ENCODE measurements at regions not wholly inside any gene's neighbourhood (a gene's known extent, or its start where the extent isn't known, plus 50 kb on each side); places are given as distances from the start of the nearest gene placed in this dataset.

DNA sequence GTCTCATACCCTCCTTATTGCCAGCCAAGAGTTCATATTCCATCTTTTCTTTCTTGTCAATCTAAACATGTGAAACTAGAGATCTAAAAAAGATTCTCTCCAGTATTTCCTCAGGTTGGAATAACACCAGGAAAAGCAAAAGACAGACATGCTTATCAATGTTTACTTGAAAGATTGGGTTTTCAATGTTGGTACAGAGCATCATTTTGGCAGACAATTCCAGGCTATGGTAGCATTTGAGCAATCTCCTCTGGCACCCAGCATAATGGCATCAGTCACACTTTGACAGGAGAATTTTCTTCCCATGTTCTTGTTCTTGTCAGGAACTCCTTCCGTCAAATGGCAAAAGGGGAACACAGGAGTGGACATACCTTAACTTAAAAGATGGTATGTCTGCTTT lies 61.0 kb upstream of the RARB start:
- no peaks in the 10 kb centered on the region for H4K20me1 ChIP-seq (ENCODE audit: insufficient read depth, low read length)
- H3K9me3 ChIP-seq (replicated peaks; ENCODE audit: insufficient read depth, low read length): no peaks in the 10 kb centered on the region
- H3K36me3 ChIP-seq (replicated peaks; ENCODE audit: insufficient read depth, low read length): no peaks in the 10 kb centered on the region
- no peaks in the 10 kb centered on the region for H3K4me1 ChIP-seq (ENCODE audit: low read length)
- H3K4me3 ChIP-seq (ENCODE audit: low read length): no peak overlapping the region
- H3K79me2 ChIP-seq (ENCODE audit: low read length): no peaks in the 10 kb centered on the region
- H3F3A ChIP-seq (ENCODE audit: insufficient read depth, low read length): no peaks in the 10 kb centered on the region
- H3K9me2 ChIP-seq (replicated peaks; ENCODE audit: insufficient read depth, low read length): no peaks in the 10 kb centered on the region
- no peak for DNase-seq
- no peak overlapping the region for H2AFZ ChIP-seq (ENCODE audit: low read length)
- no peak overlapping the region for H3K9ac ChIP-seq (ENCODE audit: low read length)
- H3K4me2 ChIP-seq (ENCODE audit: low read depth, low read length): no peak overlapping the region
- TF ChIP-seq EZH2 (optimal IDR thresholded peaks at IDR 0.05; ENCODE audit: low read depth, low read length) (no peak), EZH2phosphoT487 (IDR thresholded peaks at IDR 0.05; ENCODE audit: low read length) (no peak)
- TF ChIP-seq, protein P1, sequence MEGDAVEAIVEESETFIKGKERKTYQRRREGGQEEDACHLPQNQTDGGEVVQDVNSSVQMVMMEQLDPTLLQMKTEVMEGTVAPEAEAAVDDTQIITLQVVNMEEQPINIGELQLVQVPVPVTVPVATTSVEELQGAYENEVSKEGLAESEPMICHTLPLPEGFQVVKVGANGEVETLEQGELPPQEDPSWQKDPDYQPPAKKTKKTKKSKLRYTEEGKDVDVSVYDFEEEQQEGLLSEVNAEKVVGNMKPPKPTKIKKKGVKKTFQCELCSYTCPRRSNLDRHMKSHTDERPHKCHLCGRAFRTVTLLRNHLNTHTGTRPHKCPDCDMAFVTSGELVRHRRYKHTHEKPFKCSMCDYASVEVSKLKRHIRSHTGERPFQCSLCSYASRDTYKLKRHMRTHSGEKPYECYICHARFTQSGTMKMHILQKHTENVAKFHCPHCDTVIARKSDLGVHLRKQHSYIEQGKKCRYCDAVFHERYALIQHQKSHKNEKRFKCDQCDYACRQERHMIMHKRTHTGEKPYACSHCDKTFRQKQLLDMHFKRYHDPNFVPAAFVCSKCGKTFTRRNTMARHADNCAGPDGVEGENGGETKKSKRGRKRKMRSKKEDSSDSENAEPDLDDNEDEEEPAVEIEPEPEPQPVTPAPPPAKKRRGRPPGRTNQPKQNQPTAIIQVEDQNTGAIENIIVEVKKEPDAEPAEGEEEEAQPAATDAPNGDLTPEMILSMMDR (IDR thresholded peaks at IDR 0.05; ENCODE audit: low read length): no peak
- H3K27ac ChIP-seq (ENCODE audit: low read length): no peak overlapping the region
- no peaks in the 10 kb centered on the region for H3K27me3 ChIP-seq (replicated peaks; ENCODE audit: insufficient read depth, low read length)

DNA sequence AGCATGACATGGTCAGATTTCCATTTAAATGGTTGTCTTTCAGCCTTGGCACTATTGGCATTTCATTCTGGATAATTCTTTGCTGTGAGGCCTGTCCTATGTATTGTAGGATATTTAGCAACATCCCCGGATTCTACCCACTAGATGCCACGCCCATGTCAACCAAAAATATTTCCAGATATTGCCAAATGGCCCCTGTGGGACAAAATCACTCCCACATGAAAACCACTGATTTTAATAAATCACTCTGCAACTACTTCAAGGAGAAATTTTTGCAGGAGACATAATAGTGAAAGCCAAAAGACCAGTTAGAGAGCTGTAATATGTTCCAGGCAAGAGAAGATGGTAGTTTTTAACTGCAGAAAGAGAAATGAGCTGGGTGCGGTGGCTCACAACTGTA lies 55.9 kb upstream of the RARB start:
- no peaks in the 10 kb centered on the region for H3K36me3 ChIP-seq (replicated peaks; ENCODE audit: insufficient read depth, low read length)
- no peaks in the 10 kb centered on the region for H4K20me1 ChIP-seq (ENCODE audit: insufficient read depth, low read length)
- no peak overlapping the region for H3K4me2 ChIP-seq (ENCODE audit: low read depth, low read length)
- no peaks in the 10 kb centered on the region for H3K79me2 ChIP-seq (ENCODE audit: low read length)
- H3K9ac ChIP-seq (ENCODE audit: low read length): no peak overlapping the region
- no peak overlapping the region for H2AFZ ChIP-seq (ENCODE audit: low read length)
- H3F3A ChIP-seq (ENCODE audit: insufficient read depth, low read length): no peaks in the 10 kb centered on the region
- no peaks in the 10 kb centered on the region for H3K9me3 ChIP-seq (replicated peaks; ENCODE audit: insufficient read depth, low read length)
- no peak overlapping the region for H3K4me3 ChIP-seq (ENCODE audit: low read length)
- H3K4me1 ChIP-seq (ENCODE audit: low read length): no peaks in the 10 kb centered on the region
- TF ChIP-seq EZH2phosphoT487 (IDR thresholded peaks at IDR 0.05; ENCODE audit: low read length) (no peak), EZH2 (optimal IDR thresholded peaks at IDR 0.05; ENCODE audit: low read depth, low read length) (no peak)
- TF ChIP-seq, protein P1 (IDR thresholded peaks at IDR 0.05; ENCODE audit: low read length): no peak
- no peak overlapping the region for H3K27ac ChIP-seq (ENCODE audit: low read length)
- H3K9me2 ChIP-seq (replicated peaks; ENCODE audit: insufficient read depth, low read length): no peaks in the 10 kb centered on the region
- no peak for DNase-seq
- H3K27me3 ChIP-seq (replicated peaks; ENCODE audit: insufficient read depth, low read length): no peaks in the 10 kb centered on the region

- TF ChIP-seq, protein P1 (IDR thresholded peaks at IDR 0.05; ENCODE audit: low read length): no peak
- TF ChIP-seq EZH2phosphoT487 (IDR thresholded peaks at IDR 0.05; ENCODE audit: low read length) (no peak), EZH2 (optimal IDR thresholded peaks at IDR 0.05; ENCODE audit: low read depth, low read length) (no peak)
- no peaks in the 10 kb centered on the region for H3K4me1 ChIP-seq (ENCODE audit: low read length)
- H3K79me2 ChIP-seq (ENCODE audit: low read length): no peaks in the 10 kb centered on the region
- no peak for DNase-seq
- no peak overlapping the region for H3K4me2 ChIP-seq (ENCODE audit: low read depth, low read length)
- H4K20me1 ChIP-seq (ENCODE audit: insufficient read depth, low read length): no peaks in the 10 kb centered on the region
- no peaks in the 10 kb centered on the region for H3K9me3 ChIP-seq (replicated peaks; ENCODE audit: insufficient read depth, low read length)
- H2AFZ ChIP-seq (ENCODE audit: low read length): no peak overlapping the region
- H3K9me2 ChIP-seq (replicated peaks; ENCODE audit: insufficient read depth, low read length): no peaks in the 10 kb centered on the region
- H3F3A ChIP-seq (ENCODE audit: insufficient read depth, low read length): no peaks in the 10 kb centered on the region
- H3K27me3 ChIP-seq (replicated peaks; ENCODE audit: insufficient read depth, low read length): no peaks in the 10 kb centered on the region
- H3K4me3 ChIP-seq (ENCODE audit: low read length): no peak overlapping the region
- H3K27ac ChIP-seq (ENCODE audit: low read length): no peak overlapping the region
- no peak overlapping the region for H3K9ac ChIP-seq (ENCODE audit: low read length)
- H3K36me3 ChIP-seq (replicated peaks; ENCODE audit: insufficient read depth, low read length): no peaks in the 10 kb centered on the region
Observed at GRCh38 chr3:25376340-25376739, 51.7 kb upstream of the RARB start.
